PC-3 (cell line): ENCODE measurements at regions not wholly inside any gene's neighbourhood (a gene's known extent, or its start where the extent isn't known, plus 50 kb on each side); places are given as distances from the start of the nearest gene placed in this dataset.

Source experiments
- ATAC-seq: fragments of 200-7000 bp; cut with Tn5 transposase; 2 replicates; pipeline ENCODE4 v1.9.1; 2020; ENCODE audit warnings: mild to moderate bottlenecking, moderate library complexity
- BruUV-seq: library from RNA; stranded (reverse); fragments of 400-500 nt; replicated peaks from 2 replicates; lab custom pipeline; 2021; lab: Mats Ljungman, UMichigan
- CTCF ChIA-PET: fragments of 300-600 bp; sonication (Branson Sonifier 250); formaldehyde crosslinking; loops from one replicate; lab custom pipeline; 2022; ENCODE audit warnings: antibody characterized with exemption; lab: Charles Lee
- POLR2A ChIA-PET: fragments of 300-600 bp; sonication (Branson Sonifier 250); formaldehyde crosslinking; loops from one replicate; lab custom pipeline; 2022; ENCODE audit warnings: antibody characterized with exemption; ENCODE audit not compliant: unreplicated experiment; lab: Charles Lee
- DNase-seq: peaks from one replicate; pipeline ENCODE4 v3.0.0-alpha.2; 2015
- H2AFZ ChIP-seq: fragments of 300-600 bp; sonication (generic); 2 replicates; pipeline ENCODE4 v1.6.0; 2016; ENCODE audit warnings: antibody characterized with exemption, low read length
- H3F3A ChIP-seq: fragments of 300-600 bp; sonication (generic); one replicate; pipeline ENCODE4 v1.6.0; 2017; ENCODE audit warnings: antibody characterized with exemption, low read length, control low read depth, mild to moderate bottlenecking; ENCODE audit not compliant: unreplicated experiment
- H3K27ac ChIP-seq: fragments of 300-600 bp; sonication (generic); 2 replicates; pipeline ENCODE4 v1.5.1; 2016; ENCODE audit warnings: mild to moderate bottlenecking, low read length
- H3K27me3 ChIP-seq: fragments of 300-600 bp; sonication (generic); 2 replicates; pipeline ENCODE4 v1.6.1; 2016; ENCODE audit warnings: low read length, mixed read lengths
- H3K36me3 ChIP-seq: fragments of 300-600 bp; sonication (generic); 2 replicates; pipeline ENCODE4 v1.6.1; 2016; ENCODE audit warnings: low read depth, mixed run types, low read length, mixed read lengths
- H3K4me1 ChIP-seq: fragments of 300-600 bp; sonication (generic); 2 replicates; pipeline ENCODE4 v1.5.1; 2016; ENCODE audit warnings: low read length; ENCODE audit not compliant: insufficient read depth
- H3K4me2 ChIP-seq: fragments of 300-600 bp; sonication (generic); 2 replicates; pipeline ENCODE4 v1.6.0; 2016; ENCODE audit warnings: low read length
- H3K4me3 ChIP-seq: fragments of 300-600 bp; sonication (generic); 2 replicates; pipeline ENCODE4 v1.5.1; 2016; ENCODE audit warnings: mild to moderate bottlenecking, low read length, mixed read lengths
- H3K79me2 ChIP-seq: fragments of 300-600 bp; sonication (generic); 2 replicates; pipeline ENCODE4 v1.6.1; 2017; ENCODE audit warnings: low read length, mixed read lengths
- H3K9ac ChIP-seq: fragments of 300-600 bp; sonication (generic); 2 replicates; pipeline ENCODE4 v1.6.0; 2016; ENCODE audit warnings: mild to moderate bottlenecking, low read length
- H3K9me2 ChIP-seq: fragments of 300-600 bp; sonication (generic); replicated peaks from 2 replicates; pipeline ENCODE4 v1.6.1; 2016; ENCODE audit warnings: mixed run types, low read length, mixed read lengths
- H3K9me3 ChIP-seq: fragments of 300-600 bp; sonication (generic); 2 replicates; pipeline ENCODE4 v1.6.1; 2016; ENCODE audit warnings: low read length, mixed read lengths
- H4K20me1 ChIP-seq: fragments of 300-600 bp; sonication (generic); 2 replicates; pipeline ENCODE4 v1.6.1; 2016; ENCODE audit warnings: low read length, mixed read lengths
- CTCF ChIP-seq: fragments of 300-600 bp; sonication (generic); conservative IDR thresholded peaks from 2 replicates; pipeline ENCODE4 v1.5.1; 2017; ENCODE audit warnings: antibody characterized with exemption, low read depth, mild to moderate bottlenecking, low read length
- EZH2 ChIP-seq: fragments of 300-600 bp; sonication (generic); IDR thresholded peaks from one replicate; pipeline ENCODE4 v1.6.1; 2017; ENCODE audit warnings: antibody characterized with exemption, mild to moderate bottlenecking, low read length; ENCODE audit not compliant: unreplicated experiment
- EZH2phosphoT487 ChIP-seq: fragments of 300-600 bp; sonication (generic); IDR thresholded peaks from 2 replicates; pipeline ENCODE4 v1.6.1; 2018; ENCODE audit warnings: mild to moderate bottlenecking, antibody characterized with exemption, low read length, borderline replicate concordance
- intact Hi-C: fragments of 100-400 bp; cut with micrococcal nuclease; formaldehyde crosslinking; loops from 2 replicates; pipeline ENCODE4 v1.9.0; 2023

GRCh38 chr5:12330993-12331588 is 426.8 kb upstream of the CTNND2 start:
- TF ChIP-seq EZH2phosphoT487 (no peak), CTCF (no peak), EZH2 (no peak)
- H3K9me3 ChIP-seq: no peaks in the 10 kb centered on the region
- no TSS peak for BruUV-seq
- no peaks in the 10 kb centered on the region for H3K36me3 ChIP-seq
- H3K9me2 ChIP-seq: no peaks in the 10 kb centered on the region
- no peaks in the 10 kb centered on the region for H3K79me2 ChIP-seq
- no peaks in the 10 kb centered on the region for H3K27me3 ChIP-seq
- no peak overlapping the region for H3K4me3 ChIP-seq
- CTCF ChIA-PET: no interaction called here
- POLR2A ChIA-PET: no interaction called here
- H4K20me1 ChIP-seq: no peaks in the 10 kb centered on the region
- H3K4me2 ChIP-seq: no peak overlapping the region
- no peak overlapping the region for H3K9ac ChIP-seq
- ATAC-seq (no peak), DNase-seq (no peak)
- no peaks in the 10 kb centered on the region for H3K4me1 ChIP-seq
- H2AFZ ChIP-seq: no peak overlapping the region
- intact Hi-C loops: no loop called here
- H3F3A ChIP-seq: no peaks in the 10 kb centered on the region
- H3K27ac ChIP-seq: no peak overlapping the region

GRCh38 chr5:12330381-12330780 is 426.1 kb upstream of the CTNND2 start:
- ChIA-PET POLR2A (no interaction called here), CTCF (no interaction called here)
- H3K4me1 ChIP-seq: no peaks in the 10 kb centered on the region
- DNase-seq (peak; percentile 18), ATAC-seq (no peak)
- no peaks in the 10 kb centered on the region for H3K9me2 ChIP-seq
- H3K79me2 ChIP-seq: no peaks in the 10 kb centered on the region
- H3K9ac ChIP-seq: no peak overlapping the region
- no peaks in the 10 kb centered on the region for H3F3A ChIP-seq
- H3K27ac ChIP-seq: no peak overlapping the region
- no peak overlapping the region for H3K4me3 ChIP-seq
- no peaks in the 10 kb centered on the region for H3K27me3 ChIP-seq
- no peaks in the 10 kb centered on the region for H3K9me3 ChIP-seq
- H3K36me3 ChIP-seq: no peaks in the 10 kb centered on the region
- BruUV-seq: no TSS peak
- TF ChIP-seq EZH2: no peak
- intact Hi-C loops: no loop called here
- H4K20me1 ChIP-seq: no peaks in the 10 kb centered on the region
- H3K4me2 ChIP-seq: no peak overlapping the region
- H2AFZ ChIP-seq: no peak overlapping the region

- Histone ChIP-seq H3K9ac (no peak overlapping the region), H3K9me2 (no peaks in the 10 kb centered on the region), H3K79me2 (no peaks in the 10 kb centered on the region), H3K4me1 (no peaks in the 10 kb centered on the region), H4K20me1 (no peaks in the 10 kb centered on the region), H2AFZ (peak overlapping the region; percentile 17; the same call in 1 of the 2 replicates), H3K27ac (no peak overlapping the region), H3F3A (no peaks in the 10 kb centered on the region), H3K4me3 (no peak overlapping the region), H3K36me3 (no peaks in the 10 kb centered on the region), H3K9me3 (no peaks in the 10 kb centered on the region), H3K27me3 (no peaks in the 10 kb centered on the region), H3K4me2 (no peak overlapping the region)
- no peak for ATAC-seq
- DNase-seq: no peak
- TF ChIP-seq CTCF: no peak
- no peak for TF ChIP-seq EZH2
- no peak for TF ChIP-seq EZH2phosphoT487
- intact Hi-C loops: no loop called here
- BruUV-seq: no TSS peak
- ChIA-PET POLR2A (interaction anchor here (0.6 kb wide), 1 partner anchor 1082 kb away, joined by 3 read pairs; no protein-coding TSS in a partner anchor), CTCF (no interaction called here)
Measured at GRCh38 chr5:12323637-12324229, 419.5 kb upstream of the CTNND2 start.
